SK-N-MC (cell line): ENCODE measurements at regions not wholly inside any gene's neighbourhood (a gene's known extent, or its start where the extent isn't known, plus 50 kb on each side); places are given as distances from the start of the nearest gene placed in this dataset.
"Not testable (repeated sequence)": the region's sequence is repeated elsewhere in the genome, so short reads cannot be mapped to it uniquely, and the experiment has no call there.

Experiments used
- DNase-seq: peaks from one replicate; pipeline ENCODE4 v3.0.0-alpha.2; 2011; ENCODE audit warnings: low read depth, low spot score
- H3K27ac ChIP-seq: fragments of 200-600 bp; sonication (generic); 2 replicates; pipeline ENCODE4 v1.5.1; 2016; ENCODE audit warnings: mixed run types
- H3K36me3 ChIP-seq: fragments of 200-600 bp; sonication (generic); 2 replicates; pipeline ENCODE4 v1.6.1; 2017; ENCODE audit warnings: antibody characterized with exemption, low read length, mixed read lengths; ENCODE audit not compliant: insufficient read depth
- H3K4me3 ChIP-seq: fragments of 200-600 bp; sonication (generic); 2 replicates; pipeline ENCODE4 v1.5.1; 2016
- H3K9ac ChIP-seq: fragments of 200-600 bp; sonication (generic); 2 replicates; pipeline ENCODE4 v1.8.0; 2017; ENCODE audit warnings: mixed run types, mixed read lengths; ENCODE audit not compliant: insufficient read length
- H3K9me3 ChIP-seq: fragments of 200-600 bp; sonication (generic); 2 replicates; pipeline ENCODE4 v1.6.1; 2017; ENCODE audit warnings: low read depth, mild to moderate bottlenecking, antibody characterized with exemption, low read length, moderate library complexity, mixed read lengths
- EZH2 ChIP-seq: fragments of 200-600 bp; sonication (generic); IDR thresholded peaks from one replicate; pipeline ENCODE4 v1.6.1; 2017; ENCODE audit warnings: antibody characterized with exemption
- FOXP2 ChIP-seq: optimal IDR thresholded peaks from 2 replicates; pipeline ENCODE3; 2011; ENCODE audit warnings: mild to moderate bottlenecking, moderate library complexity; ENCODE audit not compliant: insufficient read depth; ENCODE audit errors: extremely low read length, control extremely low read depth
- POLR2AphosphoS5 ChIP-seq: IDR thresholded peaks from 2 replicates; pipeline ENCODE4 v1.6.1; 2012; ENCODE audit warnings: mild to moderate bottlenecking, low read depth, low read length, borderline replicate concordance

- Histone ChIP-seq H3K27ac (no peak overlapping the region), H3K4me3 (no peak overlapping the region)
These were observed 205.6 kb upstream of the PROK2 start for GRCh38 chr3:71990545-71990944.

GRCh38 chr3:71989165-71989564 is 204.2 kb upstream of the PROK2 start:
- Histone ChIP-seq H3K9me3 (no peaks in the 10 kb centered on the region), H3K9ac (no peak overlapping the region), H3K36me3 (no peaks in the 10 kb centered on the region), H3K4me3 (no peak overlapping the region), H3K27ac (no peak overlapping the region)
- no peak for DNase-seq
- TF ChIP-seq POLR2AphosphoS5 (no peak), FOXP2 (no peak), EZH2 (no peak)

More at GRCh38 chr3:71990545-71990944, 205.6 kb upstream of the PROK2 start:
- Histone ChIP-seq H3K9ac (no peak overlapping the region), H3K36me3 (no peaks in the 10 kb centered on the region), H3K9me3 (no peaks in the 10 kb centered on the region)
- no peak for DNase-seq
- TF ChIP-seq EZH2 (no peak), POLR2AphosphoS5 (no peak), FOXP2 (no peak)

GRCh38 chr3:71987828-71988227 is 202.9 kb upstream of the PROK2 start:
- Histone ChIP-seq H3K36me3 (no peaks in the 10 kb centered on the region), H3K9me3 (no peaks in the 10 kb centered on the region), H3K4me3 (no peak overlapping the region), H3K9ac (no peak overlapping the region), H3K27ac (no peak overlapping the region)
- DNase-seq, result peak; percentile 14
- TF ChIP-seq FOXP2 (no peak), POLR2AphosphoS5 (no peak), EZH2 (no peak)

- Histone ChIP-seq H3K36me3 (no peaks in the 10 kb centered on the region), H3K4me3 (no peak overlapping the region), H3K9me3 (no peaks in the 10 kb centered on the region), H3K9ac (no peak overlapping the region), H3K27ac (no peak overlapping the region)
- no peak for TF ChIP-seq FOXP2
- TF ChIP-seq POLR2AphosphoS5, result no peak
- TF ChIP-seq EZH2, result no peak
- no peak for DNase-seq
These were observed 202.3 kb upstream of the PROK2 start for GRCh38 chr3:71987089-71987735.

- Histone ChIP-seq H3K27ac (no peak overlapping the region), H3K9me3 (no peaks in the 10 kb centered on the region), H3K36me3 (no peaks in the 10 kb centered on the region), H3K9ac (no peak overlapping the region), H3K4me3 (no peak overlapping the region)
- TF ChIP-seq POLR2AphosphoS5, result no peak
- TF ChIP-seq EZH2, result no peak
- TF ChIP-seq FOXP2, result no peak
- no peak for DNase-seq
These were observed 201.7 kb upstream of the PROK2 start for GRCh38 chr3:71986606-71987005.

- Histone ChIP-seq H3K4me3 (no peak overlapping the region), H3K36me3 (no peaks in the 10 kb centered on the region), H3K27ac (no peak overlapping the region), H3K9ac (no peak overlapping the region), H3K9me3 (no peaks in the 10 kb centered on the region)
- DNase-seq, result peak; percentile 3
- TF ChIP-seq POLR2AphosphoS5 (no peak), FOXP2 (no peak), EZH2 (no peak)
These were observed 200.1 kb upstream of the PROK2 start for GRCh38 chr3:71984843-71985613.

GRCh38 chr3:71983694-71984093 is 198.7 kb upstream of the PROK2 start:
- TF ChIP-seq FOXP2, result no peak
- TF ChIP-seq POLR2AphosphoS5, result no peak
- TF ChIP-seq EZH2, result no peak
- no peak overlapping the region for H3K4me3 ChIP-seq
- no peak overlapping the region for H3K9ac ChIP-seq
- DNase-seq, result no peak
- no peak overlapping the region for H3K27ac ChIP-seq
- no peaks in the 10 kb centered on the region for H3K9me3 ChIP-seq
- H3K36me3 ChIP-seq, result no peaks in the 10 kb centered on the region

GRCh38 chr3:71982506-71983258 is 197.7 kb upstream of the PROK2 start:
- H3K36me3 ChIP-seq, H3K27ac ChIP-seq, H3K4me3 ChIP-seq, DNase-seq, H3K9me3 ChIP-seq, H3K9ac ChIP-seq: not testable (repeated sequence)

- no peak for TF ChIP-seq EZH2
- no peak for TF ChIP-seq FOXP2
- no peak for TF ChIP-seq POLR2AphosphoS5
- H3K27ac ChIP-seq, result no peak overlapping the region
These were observed 194.2 kb upstream of the PROK2 start for GRCh38 chr3:71979175-71979574.

More at GRCh38 chr3:71979175-71979574, 194.2 kb upstream of the PROK2 start:
- no peaks in the 10 kb centered on the region for H3K36me3 ChIP-seq
- H3K9me3 ChIP-seq, result no peaks in the 10 kb centered on the region
- no peak for DNase-seq
- H3K4me3 ChIP-seq, result no peak overlapping the region
- no peak overlapping the region for H3K9ac ChIP-seq
